ENCODE measurements at regions not wholly inside any gene's neighbourhood (a gene's known extent, or its start where the extent isn't known, plus 50 kb on each side); places are given as distances from the start of the nearest gene placed in this dataset.

- H4K91ac ChIP-seq (ENCODE audit: insufficient read length, low read depth, low read length), result no peak overlapping the region
- no peak for DNase-seq
- no peaks in the 10 kb centered on the region for H3K23me2 ChIP-seq (ENCODE audit: insufficient read length, low read depth, low read length, poor library complexity, severe bottlenecking)
- no peak overlapping the region for H4K8ac ChIP-seq (replicated peaks; ENCODE audit: insufficient read length, low read depth, low read length)
- H3K27me3 ChIP-seq (ENCODE audit: insufficient read depth, low read length), result no peaks in the 10 kb centered on the region
- H2BK15ac ChIP-seq (ENCODE audit: low read depth, low read length), result no peak overlapping the region
- H2BK20ac ChIP-seq (ENCODE audit: low read depth, low read length, poor library complexity, severe bottlenecking), result no peak overlapping the region
- no peak overlapping the region for H3K18ac ChIP-seq (ENCODE audit: insufficient read length, low read depth, low read length)
- H3K4me3 Mint-ChIP-seq, result no peak overlapping the region
- H3K27ac Mint-ChIP-seq, result no peak overlapping the region
- peaks cover 11% of the 10 kb centered on the region for H3K27me3 Mint-ChIP-seq (ENCODE audit: low read depth)
- no peaks in the 10 kb centered on the region for H3K79me2 ChIP-seq (ENCODE audit: insufficient read depth, low read length)
- no peaks in the 10 kb centered on the region for H3K4me1 ChIP-seq (ENCODE audit: insufficient read depth, low read length)
- TF ChIP-seq, protein P1, sequence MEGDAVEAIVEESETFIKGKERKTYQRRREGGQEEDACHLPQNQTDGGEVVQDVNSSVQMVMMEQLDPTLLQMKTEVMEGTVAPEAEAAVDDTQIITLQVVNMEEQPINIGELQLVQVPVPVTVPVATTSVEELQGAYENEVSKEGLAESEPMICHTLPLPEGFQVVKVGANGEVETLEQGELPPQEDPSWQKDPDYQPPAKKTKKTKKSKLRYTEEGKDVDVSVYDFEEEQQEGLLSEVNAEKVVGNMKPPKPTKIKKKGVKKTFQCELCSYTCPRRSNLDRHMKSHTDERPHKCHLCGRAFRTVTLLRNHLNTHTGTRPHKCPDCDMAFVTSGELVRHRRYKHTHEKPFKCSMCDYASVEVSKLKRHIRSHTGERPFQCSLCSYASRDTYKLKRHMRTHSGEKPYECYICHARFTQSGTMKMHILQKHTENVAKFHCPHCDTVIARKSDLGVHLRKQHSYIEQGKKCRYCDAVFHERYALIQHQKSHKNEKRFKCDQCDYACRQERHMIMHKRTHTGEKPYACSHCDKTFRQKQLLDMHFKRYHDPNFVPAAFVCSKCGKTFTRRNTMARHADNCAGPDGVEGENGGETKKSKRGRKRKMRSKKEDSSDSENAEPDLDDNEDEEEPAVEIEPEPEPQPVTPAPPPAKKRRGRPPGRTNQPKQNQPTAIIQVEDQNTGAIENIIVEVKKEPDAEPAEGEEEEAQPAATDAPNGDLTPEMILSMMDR (conservative IDR thresholded peaks at IDR 0.05), result no peak
- H3K23ac ChIP-seq (ENCODE audit: insufficient read length, low read depth, low read length), result no peak overlapping the region
- H3K56ac ChIP-seq (ENCODE audit: insufficient read length, low read depth, low read length), result no peak overlapping the region
- no CpG with 5 or more reads among the region's 5 CpGs for WGBS (ENCODE audit: extremely low coverage, insufficient read length, low lambda C conversion rate)
- no peak overlapping the region for H3K4me2 ChIP-seq (ENCODE audit: insufficient read depth, insufficient read length, low read length)
- no peak overlapping the region for H2AK5ac ChIP-seq (ENCODE audit: insufficient read length, low read length)
- H2BK120ac ChIP-seq (ENCODE audit: low read depth, low read length, poor library complexity, severe bottlenecking), result no peak overlapping the region
- no peaks in the 10 kb centered on the region for H3K79me1 ChIP-seq (ENCODE audit: insufficient read depth, low read depth, low read length, poor library complexity, severe bottlenecking)
- H3K14ac ChIP-seq (ENCODE audit: insufficient read depth, low read length), result no peak overlapping the region
- no peak overlapping the region for H3T11ph ChIP-seq (ENCODE audit: low read length)
- H3K27ac ChIP-seq (ENCODE audit: insufficient read length, low read depth, low read length), result no peak overlapping the region
- H4K20me1 ChIP-seq (ENCODE audit: control insufficient read depth, insufficient read depth, insufficient read length), result no peaks in the 10 kb centered on the region
- no peak overlapping the region for H4K5ac ChIP-seq (ENCODE audit: insufficient read length, low read depth, low read length)
- no peak overlapping the region for H2BK12ac ChIP-seq (ENCODE audit: insufficient read length, low read depth, low read length)
- peaks cover 3% of the 10 kb centered on the region in 2 experiments; a peak in 2 of 5 replicates for H3K9me3 Mint-ChIP-seq
- H3K36me3 Mint-ChIP-seq (ENCODE audit: insufficient read depth in 1 of 3, low read depth in 3 of 3), result peaks cover 0 to 4% (median 0%) of the 10 kb centered on the region in 3 experiments; a peak in 3 of 7 replicates
- no peak overlapping the region for H3K9ac ChIP-seq (ENCODE audit: extremely low read depth, insufficient read length, low read length)
- no peak overlapping the region for H3K4ac ChIP-seq (ENCODE audit: low read depth, low read length)
- no peak overlapping the region for H2BK5ac ChIP-seq (ENCODE audit: insufficient read length, low read length)
- no peak overlapping the region for H2AFZ ChIP-seq (ENCODE audit: low read length)
- H3K4me1 Mint-ChIP-seq, result no peaks in the 10 kb centered on the region
- H3K9me3 ChIP-seq (ENCODE audit: control insufficient read depth, low read depth, low read length), result no peaks in the 10 kb centered on the region
Observed at GRCh38 chr14:75372260-75372659, 55.6 kb upstream of the JDP2 start.

Data from H9 (cell line).